SK-N-SH treated with all-trans-retinoic acid at 6 μM for 48 hours (cell line): ENCODE measurements at regions not wholly inside any gene's neighbourhood (a gene's known extent, or its start where the extent isn't known, plus 50 kb on each side); places are given as distances from the start of the nearest gene placed in this dataset.

Experiments
- ATAC-seq: fragments of 200-7000 bp; cut with Tn5 transposase; 3 replicates; pipeline ENCODE4 v1.9.1; 2020; ENCODE audit warnings: mild to moderate bottlenecking, moderate library complexity
- ARNTL ChIP-seq: fragments of 450-650 bp; formaldehyde crosslinking; IDR thresholded peaks from 2 replicates; pipeline ENCODE4 v1.5.0; 2020; ENCODE audit warnings: low read depth, mild to moderate bottlenecking, moderate library complexity, borderline replicate concordance
- BACH2 ChIP-seq: fragments of 250-450 bp; sonication (Bioruptor Pico); IDR thresholded peaks from 2 replicates; pipeline ENCODE4 v1.9.0; 2021; ENCODE audit warnings: mild to moderate bottlenecking, borderline replicate concordance
- CREB5 ChIP-seq: fragments of 250-450 bp; sonication (Bioruptor Pico); IDR thresholded peaks from 2 replicates; pipeline ENCODE4 v1.5.1; 2020; ENCODE audit warnings: low read depth, mild to moderate bottlenecking, moderate library complexity
- CSDC2 ChIP-seq: fragments of 250-450 bp; sonication (Bioruptor Pico); IDR thresholded peaks from 2 replicates; pipeline ENCODE4 v1.5.0; 2020; ENCODE audit warnings: mild to moderate bottlenecking, moderate library complexity
- CSRNP3 ChIP-seq: fragments of 250-450 bp; sonication (Bioruptor Pico); IDR thresholded peaks from 2 replicates; pipeline ENCODE4 v1.5.1; 2021; ENCODE audit warnings: mild to moderate bottlenecking, moderate library complexity
- ESRRG ChIP-seq: fragments of 250-450 bp; sonication (Bioruptor Pico); IDR thresholded peaks from 2 replicates; pipeline ENCODE4 v1.6.1; 2021; ENCODE audit warnings: mild to moderate bottlenecking
- GLIS3 ChIP-seq: fragments of 250-450 bp; sonication (Bioruptor Pico); IDR thresholded peaks from 2 replicates; pipeline ENCODE4 v1.5.0; 2020; ENCODE audit warnings: mild to moderate bottlenecking, moderate library complexity
- ISL1 ChIP-seq: fragments of 250-450 bp; sonication (Bioruptor Pico); IDR thresholded peaks from 2 replicates; pipeline ENCODE4 v2.1.2; 2022; ENCODE audit warnings: mild to moderate bottlenecking, moderate library complexity
- OSR1 ChIP-seq: fragments of 250-450 bp; sonication (Bioruptor Pico); IDR thresholded peaks from 2 replicates; pipeline ENCODE4 v1.8.0; 2022; ENCODE audit warnings: moderate library complexity, mild to moderate bottlenecking, inconsistent platforms
- PATZ1 ChIP-seq: fragments of 250-450 bp; sonication (Bioruptor Pico); IDR thresholded peaks from 2 replicates; pipeline ENCODE4 v1.8.0; 2020; ENCODE audit warnings: mild to moderate bottlenecking, moderate library complexity, borderline replicate concordance
- POU6F1 ChIP-seq: fragments of 250-450 bp; sonication (Bioruptor Pico); IDR thresholded peaks from 2 replicates; pipeline ENCODE4 v1.8.0; 2021; ENCODE audit warnings: low read depth, mild to moderate bottlenecking, moderate library complexity, borderline replicate concordance
- PPARA ChIP-seq: fragments of 250-450 bp; sonication (Bioruptor Pico); IDR thresholded peaks from 2 replicates; pipeline ENCODE4 v1.5.0; 2020; ENCODE audit warnings: mild to moderate bottlenecking, borderline replicate concordance
- RARB ChIP-seq: fragments of 250-450 bp; sonication (Bioruptor Pico); IDR thresholded peaks from 2 replicates; pipeline ENCODE4 v1.8.0; 2021; ENCODE audit warnings: mild to moderate bottlenecking, moderate library complexity
- SNAI2 ChIP-seq: fragments of 250-450 bp; sonication (Bioruptor Pico); IDR thresholded peaks from 2 replicates; pipeline ENCODE4 v1.5.0; 2020; ENCODE audit warnings: mild to moderate bottlenecking, moderate library complexity
- TCF4 ChIP-seq: fragments of 250-450 bp; sonication (Bioruptor Pico); IDR thresholded peaks from 2 replicates; pipeline ENCODE4 v1.8.0; 2021; ENCODE audit warnings: mild to moderate bottlenecking, moderate library complexity, borderline replicate concordance
- TOX ChIP-seq: fragments of 250-450 bp; sonication (Bioruptor Pico); IDR thresholded peaks from 2 replicates; pipeline ENCODE4 v1.8.0; 2021; ENCODE audit warnings: mild to moderate bottlenecking, moderate library complexity, borderline replicate concordance
- TSHZ2 ChIP-seq: fragments of 250-450 bp; sonication (Bioruptor Pico); IDR thresholded peaks from 2 replicates; pipeline ENCODE4 v1.5.0; 2020; ENCODE audit warnings: mild to moderate bottlenecking, moderate library complexity
- ZC3H10 ChIP-seq: fragments of 250-450 bp; sonication (Bioruptor Pico); IDR thresholded peaks from 2 replicates; pipeline ENCODE4 v1.5.1; 2021; ENCODE audit warnings: mild to moderate bottlenecking, moderate library complexity
- ZFP30 ChIP-seq: fragments of 450-650 bp; formaldehyde crosslinking; IDR thresholded peaks from 2 replicates; pipeline ENCODE4 v1.5.0; 2022; ENCODE audit warnings: mild to moderate bottlenecking, moderate library complexity
- ZNF565 ChIP-seq: fragments of 450-650 bp; formaldehyde crosslinking; conservative IDR thresholded peaks from 2 replicates; pipeline ENCODE4 v1.5.0; 2020; ENCODE audit warnings: low read depth, mild to moderate bottlenecking, moderate library complexity
- ZNF70 ChIP-seq: fragments of 450-650 bp; formaldehyde crosslinking; IDR thresholded peaks from 2 replicates; pipeline ENCODE4 v1.5.0; 2020; ENCODE audit warnings: mild to moderate bottlenecking, moderate library complexity
- ZNF8 ChIP-seq: fragments of 450-650 bp; formaldehyde crosslinking; IDR thresholded peaks from 2 replicates; pipeline ENCODE4 v1.5.0; 2020; ENCODE audit warnings: mild to moderate bottlenecking, moderate library complexity

- ATAC-seq = no peak
- no peak for TF ChIP-seq ISL1 (CRISPR knock-in tag)
- TF ChIP-seq RARB (CRISPR knock-in tag) = no peak
- TF ChIP-seq ZNF565 (CRISPR knock-in tag) = no peak
- TF ChIP-seq TSHZ2 (CRISPR knock-in tag) = no peak
- TF ChIP-seq ARNTL (CRISPR knock-in tag) = no peak
- no peak for TF ChIP-seq PPARA (CRISPR knock-in tag)
- TF ChIP-seq ZFP30 (CRISPR knock-in tag) = no peak
- no peak for TF ChIP-seq ESRRG (CRISPR knock-in tag)
- TF ChIP-seq ZC3H10 (CRISPR knock-in tag) = no peak
- TF ChIP-seq ZNF8 = no peak
Measured at GRCh38 chr11:27599217-27599616, 92.6 kb upstream of the LIN7C start.

- no peak for TF ChIP-seq ZNF70
- no peak for TF ChIP-seq ZC3H10 (CRISPR knock-in tag)
- TF ChIP-seq CSDC2 (CRISPR knock-in tag) = no peak
- TF ChIP-seq ZFP30 (CRISPR knock-in tag) = no peak
- no peak for TF ChIP-seq TCF4 (CRISPR knock-in tag)
- TF ChIP-seq CREB5 = no peak
- no peak for TF ChIP-seq ESRRG (CRISPR knock-in tag)
- no peak for TF ChIP-seq SNAI2 (CRISPR knock-in tag)
- ATAC-seq = no peak
Measured at GRCh38 chr11:27596802-27597201, 90.2 kb upstream of the LIN7C start.

GRCh38 chr11:27596388-27596787 lies 89.8 kb upstream of the LIN7C start:
- TF ChIP-seq TOX (CRISPR knock-in tag) (no peak), ESRRG (CRISPR knock-in tag) (no peak), CSRNP3 (no peak), CREB5 (no peak), RARB (CRISPR knock-in tag) (no peak), ARNTL (CRISPR knock-in tag) (no peak), PPARA (CRISPR knock-in tag) (no peak), SNAI2 (CRISPR knock-in tag) (no peak), OSR1 (no peak)
- no peak for ATAC-seq

- no peak for ATAC-seq
- no peak for TF ChIP-seq TCF4 (CRISPR knock-in tag)
- TF ChIP-seq GLIS3 (CRISPR knock-in tag) = no peak
- TF ChIP-seq CSDC2 (CRISPR knock-in tag) = no peak
- TF ChIP-seq ISL1 (CRISPR knock-in tag) = no peak
- no peak for TF ChIP-seq BACH2 (CRISPR knock-in tag)
- no peak for TF ChIP-seq ZNF70
- no peak for TF ChIP-seq PATZ1 (CRISPR knock-in tag)
- TF ChIP-seq POU6F1 = no peak
- no peak for TF ChIP-seq PPARA (CRISPR knock-in tag)
- TF ChIP-seq OSR1 = no peak
Measured at GRCh38 chr11:27592098-27592780, 85.7 kb upstream of the LIN7C start.
